ENCODE measurements at regions not wholly inside any gene's neighbourhood (a gene's known extent, or its start where the extent isn't known, plus 50 kb on each side); places are given as distances from the start of the nearest gene placed in this dataset.

DNA sequence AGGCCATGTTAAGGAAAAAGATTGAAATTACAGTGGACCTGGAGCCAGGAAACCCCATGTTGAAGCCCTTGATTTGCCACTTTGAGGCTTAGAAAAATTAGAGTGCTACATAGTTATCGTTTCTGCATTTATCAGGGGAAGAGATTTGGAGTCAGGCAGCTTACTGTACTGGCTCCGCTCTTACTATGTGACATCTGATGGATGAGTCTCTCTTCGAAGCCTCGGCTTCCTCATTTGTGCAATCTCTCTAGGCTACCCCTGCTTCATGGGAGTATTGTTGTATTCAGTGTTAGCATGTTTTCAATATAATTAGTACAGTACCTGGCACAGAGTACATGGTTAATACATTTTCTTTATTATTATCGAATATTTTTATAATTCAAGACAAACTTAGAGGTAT lies 480.4 kb upstream of the USP24 start:
- TF ChIP-seq, protein P1, sequence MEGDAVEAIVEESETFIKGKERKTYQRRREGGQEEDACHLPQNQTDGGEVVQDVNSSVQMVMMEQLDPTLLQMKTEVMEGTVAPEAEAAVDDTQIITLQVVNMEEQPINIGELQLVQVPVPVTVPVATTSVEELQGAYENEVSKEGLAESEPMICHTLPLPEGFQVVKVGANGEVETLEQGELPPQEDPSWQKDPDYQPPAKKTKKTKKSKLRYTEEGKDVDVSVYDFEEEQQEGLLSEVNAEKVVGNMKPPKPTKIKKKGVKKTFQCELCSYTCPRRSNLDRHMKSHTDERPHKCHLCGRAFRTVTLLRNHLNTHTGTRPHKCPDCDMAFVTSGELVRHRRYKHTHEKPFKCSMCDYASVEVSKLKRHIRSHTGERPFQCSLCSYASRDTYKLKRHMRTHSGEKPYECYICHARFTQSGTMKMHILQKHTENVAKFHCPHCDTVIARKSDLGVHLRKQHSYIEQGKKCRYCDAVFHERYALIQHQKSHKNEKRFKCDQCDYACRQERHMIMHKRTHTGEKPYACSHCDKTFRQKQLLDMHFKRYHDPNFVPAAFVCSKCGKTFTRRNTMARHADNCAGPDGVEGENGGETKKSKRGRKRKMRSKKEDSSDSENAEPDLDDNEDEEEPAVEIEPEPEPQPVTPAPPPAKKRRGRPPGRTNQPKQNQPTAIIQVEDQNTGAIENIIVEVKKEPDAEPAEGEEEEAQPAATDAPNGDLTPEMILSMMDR (IDR thresholded peaks at IDR 0.05), result no peak
- TF ChIP-seq POLR2A (IDR thresholded peaks at IDR 0.05), result no peak
